ENCODE measurements at regions not wholly inside any gene's neighbourhood (a gene's known extent, or its start where the extent isn't known, plus 50 kb on each side); places are given as distances from the start of the nearest gene placed in this dataset.
"Not testable (repeated sequence)": the region's sequence is repeated elsewhere in the genome, so short reads cannot be mapped to it uniquely, and the experiment has no call there.

DNA sequence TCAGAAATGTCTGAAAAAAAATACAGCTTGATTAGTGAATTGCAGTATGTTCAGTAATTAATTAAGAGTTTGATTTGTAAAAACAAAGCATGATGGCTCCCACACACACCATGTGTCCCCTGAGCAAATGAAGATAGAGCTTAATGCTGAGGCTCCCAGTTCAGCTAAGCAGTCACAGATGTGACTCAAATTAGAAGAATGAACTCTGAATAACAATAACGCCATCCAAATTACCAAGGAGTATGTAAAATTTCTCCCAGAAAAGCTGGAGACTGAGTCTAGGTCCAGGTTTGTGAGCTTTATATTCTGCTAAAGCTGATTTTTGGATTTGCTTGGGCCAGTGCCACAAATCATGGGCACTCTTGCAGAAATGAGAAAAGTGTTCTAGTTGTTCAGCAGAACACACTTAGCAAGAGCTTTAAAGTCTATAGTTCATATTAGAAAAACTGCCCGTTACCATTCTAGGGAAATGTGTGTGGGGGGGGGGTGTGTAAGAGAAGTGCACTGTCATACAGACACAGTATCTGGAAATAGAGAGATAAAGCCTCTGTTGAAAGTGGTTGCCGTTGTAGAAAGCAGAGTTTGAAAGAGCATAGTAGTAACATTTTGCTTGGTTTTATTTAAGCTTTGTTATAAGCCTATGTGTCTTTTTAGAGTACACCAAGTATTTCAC is 253.1 kb downstream of the BCAT1 start:
- DNase-seq (no peak), ATAC-seq (no peak)
- H3K9me3 Mint-ChIP-seq: peaks cover 0 to 5% (median 0%) of the 10 kb centered on the region in 9 donors
- H3K4me1 Mint-ChIP-seq: no peaks in the 10 kb centered on the region
- no peak overlapping the region for H3K27ac Mint-ChIP-seq
- POLR2A ChIA-PET: no interaction called here
- peaks cover 0 to 4% (median 3%) of the 10 kb centered on the region in 5 donors for H3K27me3 Mint-ChIP-seq
- H3K4me3 Mint-ChIP-seq: no peak overlapping the region
- H3K36me3 Mint-ChIP-seq: no peaks in the 10 kb centered on the region

DNA sequence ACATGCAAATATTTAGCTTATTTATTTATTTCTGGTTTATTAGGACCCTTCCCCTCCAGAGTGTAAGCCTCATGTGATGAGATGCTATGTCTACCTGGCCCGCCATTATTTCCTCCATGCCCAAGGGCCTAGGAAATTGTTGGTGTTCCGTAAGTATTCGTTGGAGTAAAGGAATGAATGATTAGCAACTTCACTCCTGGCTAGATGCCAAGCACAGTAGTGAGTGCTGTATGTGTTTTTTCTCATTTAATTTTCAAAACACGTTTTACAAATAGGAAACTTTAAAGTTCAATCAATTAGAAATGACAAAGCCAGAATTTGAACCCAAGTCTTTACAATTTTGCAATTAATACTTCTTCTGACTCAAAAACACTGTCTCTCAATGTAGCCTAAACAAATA is 253.8 kb downstream of the BCAT1 start:
- Mint-ChIP-seq H3K4me1 (no peaks in the 10 kb centered on the region), H3K27ac (no peak overlapping the region), H3K4me3 (no peak overlapping the region), H3K27me3 (peaks cover 0 to 7% (median 3%) of the 10 kb centered on the region in 5 donors), H3K36me3 (no peaks in the 10 kb centered on the region), H3K9me3 (peaks cover 0 to 4% (median 0%) of the 10 kb centered on the region in 9 donors)
- DNase-seq (no peak), ATAC-seq (no peak)
- POLR2A ChIA-PET: no interaction called here

DNA sequence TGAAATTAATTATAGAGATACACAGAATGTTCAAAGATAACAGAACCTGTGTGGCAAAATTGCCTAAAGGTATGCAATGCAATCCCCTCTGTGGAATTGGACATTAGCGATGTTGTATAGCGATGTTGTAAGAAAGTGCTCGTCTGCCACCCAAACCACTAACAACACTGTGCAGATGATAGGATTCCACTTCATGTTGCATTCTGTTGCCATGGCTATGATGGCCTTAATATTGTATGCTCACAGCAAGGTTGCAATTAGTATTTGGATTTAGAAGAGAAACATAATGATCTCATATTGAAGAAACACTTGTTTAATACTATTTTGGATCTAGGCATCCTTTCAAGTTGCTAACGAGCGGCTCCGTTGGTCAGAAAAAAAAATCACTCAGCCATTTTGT is 260.3 kb downstream of the BCAT1 start:
- no peak for DNase-seq
- peaks cover 0 to 7% (median 3%) of the 10 kb centered on the region in 5 donors for H3K27me3 Mint-ChIP-seq
- no peak overlapping the region for H3K27ac Mint-ChIP-seq
- POLR2A ChIA-PET: no interaction called here
- no peaks in the 10 kb centered on the region for H3K4me1 Mint-ChIP-seq
- peaks cover 0 to 8% (median 0%) of the 10 kb centered on the region in 9 donors for H3K9me3 Mint-ChIP-seq
- no peaks in the 10 kb centered on the region for H3K36me3 Mint-ChIP-seq
- no peak overlapping the region for H3K4me3 Mint-ChIP-seq
- no peak for ATAC-seq

DNA sequence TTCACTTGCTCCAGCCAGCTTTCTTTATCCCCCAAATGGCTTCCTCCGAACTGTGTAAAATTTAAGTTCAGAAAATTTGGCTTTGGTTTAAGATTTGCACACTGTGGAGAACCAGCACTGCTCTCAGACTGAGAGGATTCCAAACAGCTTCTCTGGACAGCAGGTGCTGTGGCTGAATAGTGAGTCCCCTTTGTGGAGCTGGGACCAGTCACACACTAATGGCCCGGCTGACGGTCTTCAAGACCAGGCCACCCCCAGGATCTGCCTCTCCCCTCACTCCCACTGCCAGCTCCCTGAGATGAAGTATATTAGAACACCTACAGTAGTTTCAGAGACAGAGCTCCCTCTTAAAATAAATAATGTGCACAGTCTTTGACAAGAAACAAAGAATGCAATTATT is 267.3 kb downstream of the BCAT1 start:
- H3K36me3 Mint-ChIP-seq: no peaks in the 10 kb centered on the region
- H3K4me3 Mint-ChIP-seq: no peak overlapping the region
- no peak for DNase-seq
- ATAC-seq: no peak
- peaks cover 0 to 4% (median 0%) of the 10 kb centered on the region in 9 donors for H3K9me3 Mint-ChIP-seq
- H3K27ac Mint-ChIP-seq: no peak overlapping the region
- POLR2A ChIA-PET: no interaction called here
- H3K27me3 Mint-ChIP-seq: peaks cover 0 to 1% (median 0%) of the 10 kb centered on the region in 5 donors
- no peaks in the 10 kb centered on the region for H3K4me1 Mint-ChIP-seq

DNA sequence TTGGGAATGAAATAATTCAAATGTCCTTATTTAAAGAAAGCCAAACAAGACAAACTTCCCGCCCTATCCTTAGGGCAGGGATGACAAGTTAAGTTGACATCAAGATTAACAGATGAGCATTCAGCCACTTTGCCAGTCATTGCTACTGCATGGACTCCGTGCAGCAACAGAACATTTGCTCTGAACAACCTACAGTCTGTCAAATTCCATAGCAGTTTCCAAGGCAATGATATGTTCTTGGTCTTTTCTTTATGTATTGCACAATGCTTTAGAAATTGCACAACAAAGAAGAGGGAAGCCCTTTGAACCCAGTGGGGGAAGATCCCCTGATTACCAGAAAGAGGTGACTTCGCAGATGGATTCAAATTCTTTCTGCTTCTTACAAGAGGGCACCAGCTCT is 269.8 kb downstream of the BCAT1 start:
- DNase-seq: no peak
- Mint-ChIP-seq H3K9me3 (peaks cover 0 to 7% (median 0%) of the 10 kb centered on the region in 9 donors), H3K36me3 (peaks cover 0 to 2% (median 0%) of the 10 kb centered on the region in 3 donors), H3K27ac (no peak overlapping the region), H3K27me3 (no peaks in the 10 kb centered on the region), H3K4me3 (no peak overlapping the region), H3K4me1 (no peaks in the 10 kb centered on the region)
- no peak for ATAC-seq
- POLR2A ChIA-PET: no interaction called here

DNA sequence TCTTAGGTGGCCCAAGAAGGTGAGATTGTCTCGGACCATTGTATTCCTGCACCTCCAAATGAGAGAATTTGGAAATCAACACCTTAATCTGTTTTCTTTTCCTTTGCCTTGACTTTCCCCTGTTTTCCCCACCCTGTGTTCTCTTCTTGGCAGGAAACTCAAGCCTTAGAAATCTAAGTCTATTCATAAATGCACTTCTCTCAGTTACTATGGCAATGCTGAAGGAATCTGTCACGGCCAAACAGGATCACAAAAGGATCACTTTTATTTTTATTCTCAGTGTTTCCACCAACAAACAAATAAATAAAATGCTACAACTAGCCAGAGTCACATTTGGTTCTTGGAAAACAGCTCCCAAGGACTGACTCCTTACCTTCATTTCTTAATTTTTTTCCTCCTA is 270.5 kb downstream of the BCAT1 start:
- Mint-ChIP-seq H3K36me3 (peaks cover 0 to 2% (median 0%) of the 10 kb centered on the region in 3 donors), H3K27me3 (no peaks in the 10 kb centered on the region), H3K4me3 (no peak overlapping the region), H3K27ac (no peak overlapping the region), H3K4me1 (no peaks in the 10 kb centered on the region), H3K9me3 (peaks cover 0 to 8% (median 0%) of the 10 kb centered on the region in 9 donors)
- POLR2A ChIA-PET: no interaction called here
- no peak for ATAC-seq
- no peak for DNase-seq

DNA sequence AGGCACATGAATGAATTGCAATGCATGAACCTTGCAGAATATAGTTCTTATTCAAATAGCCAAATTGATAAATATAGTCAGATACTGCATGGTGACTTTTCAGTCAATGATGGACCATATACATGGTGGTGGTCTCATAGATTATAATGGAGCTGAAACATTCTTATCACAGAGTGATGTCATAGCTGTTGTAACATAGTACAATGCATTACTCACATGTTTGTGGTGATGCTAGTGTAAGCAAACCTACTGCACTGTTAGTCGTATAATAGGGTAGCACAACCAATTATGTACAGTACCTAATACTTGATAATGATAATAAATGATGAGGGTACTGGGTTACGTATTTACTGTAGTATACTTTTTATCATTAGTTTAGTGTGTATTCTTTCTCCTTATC is 280.3 kb downstream of the BCAT1 start:
- no peak for DNase-seq

DNA sequence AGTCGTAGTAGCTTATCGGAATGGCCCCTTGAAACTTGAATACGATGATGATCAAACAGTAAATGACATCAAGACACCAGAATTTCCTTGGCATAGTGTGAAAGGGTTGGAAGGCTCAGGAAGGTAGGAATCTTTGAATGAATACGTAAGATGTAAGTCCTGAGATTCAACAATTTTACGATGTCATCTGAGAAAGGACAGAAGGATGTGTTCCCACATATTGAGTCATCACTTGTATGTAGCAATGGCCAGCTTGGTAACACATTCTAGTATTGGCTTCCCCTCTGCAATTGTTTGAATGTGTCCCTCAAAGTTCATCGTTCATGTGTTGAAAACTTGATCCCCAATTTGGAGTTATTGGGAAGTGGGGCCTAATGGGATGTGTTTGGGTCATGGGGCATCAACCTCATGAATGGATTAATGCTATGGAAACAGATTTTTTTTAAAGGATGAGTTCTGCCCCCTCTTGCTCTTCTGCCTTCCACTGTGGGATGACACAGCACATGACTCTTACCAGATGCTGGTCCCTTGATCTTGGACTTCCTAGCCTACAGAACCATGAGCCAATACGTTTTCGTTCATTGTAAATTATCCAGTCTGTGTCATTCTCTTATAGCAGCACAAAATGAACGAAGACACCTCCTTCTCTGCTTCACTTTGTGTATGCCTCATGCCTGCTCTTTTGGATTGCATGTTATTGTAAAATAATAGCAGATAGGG is 284.6 kb downstream of the BCAT1 start:
- Mint-ChIP-seq H3K9me3 (peaks cover 0 to 4% (median 0%) of the 10 kb centered on the region in 9 donors), H3K27ac (no peak overlapping the region), H3K4me1 (no peaks in the 10 kb centered on the region), H3K4me3 (no peak overlapping the region), H3K27me3 (peaks cover 0 to 8% (median 0%) of the 10 kb centered on the region in 5 donors), H3K36me3 (no peaks in the 10 kb centered on the region)
- POLR2A ChIA-PET: no interaction called here
- DNase-seq: no peak
- ATAC-seq: no peak

More for the DNA sequence above, 280.3 kb downstream of the BCAT1 start:
- no peak overlapping the region for H3K4me3 Mint-ChIP-seq
- no peak for ATAC-seq
- peaks cover 0 to 5% (median 0%) of the 10 kb centered on the region in 3 donors for H3K36me3 Mint-ChIP-seq
- H3K9me3 Mint-ChIP-seq: peaks cover 0 to 4% (median 0%) of the 10 kb centered on the region in 9 donors
- no peaks in the 10 kb centered on the region for H3K4me1 Mint-ChIP-seq
- H3K27me3 Mint-ChIP-seq: no peaks in the 10 kb centered on the region
- POLR2A ChIA-PET: no interaction called here
- no peak overlapping the region for H3K27ac Mint-ChIP-seq

DNA sequence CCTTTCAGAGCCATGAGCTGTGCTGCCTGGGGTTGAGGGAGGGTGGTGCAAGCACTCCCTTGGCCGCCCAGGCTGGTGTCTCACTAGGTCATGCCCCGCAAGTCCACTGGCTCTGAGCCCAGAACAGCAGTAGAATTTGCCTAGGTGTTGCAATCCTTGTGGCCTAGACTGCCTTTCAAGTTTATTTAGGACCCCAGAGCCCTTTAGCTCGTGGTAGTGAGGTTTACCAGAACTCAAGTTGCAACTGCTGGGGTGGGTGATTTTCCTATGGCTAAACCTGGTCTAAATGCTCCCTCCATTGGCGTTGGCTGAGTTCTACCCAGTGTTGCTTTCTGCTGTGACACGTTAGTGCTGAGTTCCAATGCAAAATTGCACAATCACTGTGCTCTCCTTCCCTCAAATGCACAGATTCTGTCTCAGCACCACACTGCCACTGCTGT is 287.2 kb downstream of the BCAT1 start:
- no peak for DNase-seq
- no peak for ATAC-seq
- POLR2A ChIA-PET: no interaction called here
- Mint-ChIP-seq H3K27ac (no peak overlapping the region), H3K4me3 (no peak overlapping the region), H3K27me3 (peaks cover 0 to 8% (median 0%) of the 10 kb centered on the region in 5 donors), H3K4me1 (no peaks in the 10 kb centered on the region), H3K36me3 (no peaks in the 10 kb centered on the region), H3K9me3 (peaks cover 0 to 4% (median 0%) of the 10 kb centered on the region in 9 donors)

DNA sequence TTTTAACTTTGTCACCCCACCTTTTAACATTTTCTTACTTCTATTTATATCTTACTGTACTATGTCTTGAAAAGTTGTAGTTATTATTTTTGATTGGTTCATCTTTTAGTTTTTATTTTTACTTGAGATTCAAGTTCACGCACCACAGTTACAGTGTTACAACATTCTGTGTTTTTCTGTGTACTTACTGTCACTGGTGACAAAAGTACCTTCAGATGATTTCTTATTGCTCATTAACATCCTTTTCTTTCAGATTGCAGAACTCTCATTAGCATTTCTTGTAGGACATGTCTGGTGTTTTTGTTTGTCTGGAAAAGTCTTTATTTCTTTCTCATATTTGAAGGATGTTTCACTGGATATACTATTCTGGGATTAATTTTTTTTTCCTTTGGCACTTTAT is 289.9 kb downstream of the BCAT1 start:
- Mint-ChIP-seq H3K36me3 (no peaks in the 10 kb centered on the region), H3K27me3 (peaks cover 0 to 8% (median 0%) of the 10 kb centered on the region in 5 donors), H3K27ac (no peak overlapping the region), H3K4me3 (no peak overlapping the region), H3K4me1 (no peaks in the 10 kb centered on the region), H3K9me3 (peaks cover 0 to 5% (median 0%) of the 10 kb centered on the region in 9 donors)
- POLR2A ChIA-PET: no interaction called here
- DNase-seq (no peak), ATAC-seq (no peak)

DNA sequence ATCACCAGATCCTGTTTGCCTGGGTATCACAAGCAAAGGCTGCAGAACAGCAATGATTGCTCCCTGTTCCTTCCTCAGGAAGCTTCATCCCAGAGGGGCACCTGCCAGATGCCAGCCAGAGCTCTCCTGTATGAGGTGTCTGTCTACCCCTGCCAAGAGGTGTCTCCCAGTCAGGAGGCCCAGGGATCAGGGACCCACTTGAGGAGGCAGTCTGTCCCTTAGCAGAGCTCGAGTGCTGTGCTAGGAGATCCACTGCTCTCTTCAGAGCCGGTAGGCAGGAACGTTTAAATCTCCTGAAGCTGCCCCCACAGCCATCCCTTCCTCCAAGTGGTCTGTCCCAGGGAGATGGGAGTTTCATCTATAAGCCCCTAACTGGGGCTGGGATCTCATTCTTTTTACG is 294.6 kb downstream of the BCAT1 start:
- not testable (repeated sequence) for ATAC-seq

DNA sequence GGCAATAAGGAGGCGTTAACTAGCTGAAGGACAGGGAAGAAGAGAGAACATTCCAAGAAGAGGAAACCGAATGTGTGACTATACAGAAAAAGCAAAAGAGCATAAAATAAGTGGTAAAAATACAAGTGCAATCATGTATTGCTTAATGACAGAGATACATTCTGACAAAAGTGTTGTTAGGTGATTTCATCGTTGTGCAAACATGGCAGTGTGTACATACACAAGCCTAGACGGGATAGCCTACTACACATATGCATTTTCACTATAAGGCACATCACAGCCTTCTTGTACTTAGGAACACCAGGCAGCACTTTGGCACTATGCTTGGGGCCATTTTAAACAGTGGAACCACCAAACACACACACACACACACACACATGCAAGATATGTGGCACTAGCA is 299.3 kb downstream of the BCAT1 start:
- Mint-ChIP-seq H3K4me1 (no peaks in the 10 kb centered on the region), H3K27me3 (no peaks in the 10 kb centered on the region), H3K36me3 (no peaks in the 10 kb centered on the region), H3K27ac (no peak overlapping the region), H3K9me3 (peaks cover 0 to 30% (median 3%) of the 10 kb centered on the region in 9 donors), H3K4me3 (no peak overlapping the region)
- ATAC-seq (no peak), DNase-seq (no peak)
- POLR2A ChIA-PET: no interaction called here

More for the DNA sequence above, 294.6 kb downstream of the BCAT1 start:
- H3K9me3 Mint-ChIP-seq: peaks cover 0 to 26% (median 5%) of the 10 kb centered on the region in 9 donors
- DNase-seq, H3K27ac Mint-ChIP-seq, H3K4me3 Mint-ChIP-seq, H3K36me3 Mint-ChIP-seq, POLR2A ChIA-PET, H3K4me1 Mint-ChIP-seq, H3K27me3 Mint-ChIP-seq: not testable (repeated sequence)

DNA sequence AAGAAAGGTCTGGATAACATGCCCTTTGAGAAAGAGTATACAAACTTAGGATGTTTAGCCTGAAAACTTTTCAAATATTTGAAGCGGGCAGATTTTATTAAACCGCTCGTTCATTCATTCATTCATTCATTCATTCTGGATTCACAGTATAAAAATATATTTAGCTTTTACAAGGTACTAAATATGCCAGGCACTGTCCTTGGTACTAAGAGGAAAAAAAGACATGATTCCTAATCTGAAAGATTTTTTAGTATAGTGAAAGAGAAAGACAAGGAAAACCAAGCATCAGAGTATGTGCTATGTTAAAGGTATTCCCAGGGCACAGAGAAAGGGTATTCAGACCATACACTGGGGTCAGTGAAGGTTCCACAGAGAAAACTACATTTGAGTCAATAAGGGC is 299.7 kb downstream of the BCAT1 start:
- H3K4me3 Mint-ChIP-seq: no peak overlapping the region
- POLR2A ChIA-PET: no interaction called here
- H3K27me3 Mint-ChIP-seq: no peaks in the 10 kb centered on the region
- no peak for DNase-seq
- peaks cover 0 to 30% (median 3%) of the 10 kb centered on the region in 9 donors for H3K9me3 Mint-ChIP-seq
- H3K4me1 Mint-ChIP-seq: no peaks in the 10 kb centered on the region
- H3K36me3 Mint-ChIP-seq: no peaks in the 10 kb centered on the region
- no peak overlapping the region for H3K27ac Mint-ChIP-seq
- no peak for ATAC-seq
